K562 (cell line): ENCODE measurements at regions not wholly inside any gene's neighbourhood (a gene's known extent, or its start where the extent isn't known, plus 50 kb on each side); places are given as distances from the start of the nearest gene placed in this dataset.

Experiments
- ATAC-seq: fragments of 200-7000 bp; cut with Tn5 transposase; 3 replicates; pipeline ENCODE4 v1.9.1; 2020; ENCODE audit warnings: moderate library complexity
- BruUV-seq: library from RNA; stranded (reverse); fragments of 400-500 nt; replicated peaks from 2 replicates; lab custom pipeline; 2021; lab: Mats Ljungman, UMichigan
- CTCF ChIA-PET: fragments of 300-600 bp; formaldehyde crosslinking; extraction: SDS; loops from one replicate; lab custom pipeline; 2021; ENCODE audit warnings: low intra/inter-chr PET ratio; lab: Yijun Ruan, JAX
- POLR2A ChIA-PET: fragments of 300-600, 350-650 bp; sonication (Branson Sonifier 250); formaldehyde crosslinking; extraction: SDS; loops from one replicate; lab custom pipeline; 2021; ENCODE audit warnings: antibody characterized with exemption, inconsistent platforms; lab: Yijun Ruan, JAX
- DNase-seq, 4 experiments: peaks; one replicate each; pipeline versions ENCODE4 v3.0.0 to v3.0.0-alpha.2; 2011 to 2018; ENCODE audit warnings: low spot score in 3 of 4, mixed read lengths in 3 of 4; ENCODE audit errors: extremely low read depth in 1 of 4
- FAIRE-seq: peaks from 2 replicates; lab custom pipeline; 2011; peaks lifted over from hg19 to GRCh38; lab: Jason Lieb, UNC
- H2AFZ ChIP-seq: 2 replicates; pipeline ENCODE4 v1.6.0; 2011; ENCODE audit warnings: low read depth, low read length, control low read depth, inconsistent platforms
- H3K27ac ChIP-seq: fragments of 200-600 bp; 3 replicates; pipeline ENCODE4 v1.8.0; 2011; ENCODE audit warnings: low read depth, mild to moderate bottlenecking, control low read depth, inconsistent platforms, low read length, moderate library complexity, mixed read lengths; ENCODE audit errors: extremely low read depth
- H3K27me3 ChIP-seq, 2 experiments: fragments of 300-600 bp in 1 of 2; 2 replicates in 1 of 2; 3 replicates in 1 of 2; pipeline versions ENCODE4 v1.6.0 to v1.8.0; 2011; ENCODE audit warnings: inconsistent platforms in 2 of 2, low read length in 2 of 2, mild to moderate bottlenecking in 1 of 2, mixed read lengths in 1 of 2, moderate library complexity in 1 of 2; ENCODE audit not compliant: control insufficient read depth in 2 of 2, insufficient read depth in 2 of 2
- H3K36me3 ChIP-seq: fragments of 300-600 bp; 3 replicates; pipeline ENCODE4 v1.8.0; 2011; ENCODE audit warnings: mild to moderate bottlenecking, low read length, inconsistent platforms; ENCODE audit not compliant: control insufficient read depth, insufficient read depth
- H3K4me1 ChIP-seq, 2 experiments: fragments of 200-600 bp in 1 of 2; replicated peaks in 1 of 2; 2 replicates in 1 of 2; 3 replicates in 1 of 2; pipeline versions ENCODE4 v1.5.1 to v1.8.0; 2011; ENCODE audit warnings: inconsistent platforms in 2 of 2, low read length in 2 of 2, mild to moderate bottlenecking in 1 of 2, mixed read lengths in 1 of 2, moderate library complexity in 1 of 2; ENCODE audit not compliant: control insufficient read depth in 2 of 2, insufficient read depth in 2 of 2
- H3K4me2 ChIP-seq: 2 replicates; pipeline ENCODE4 v1.6.1; 2011; ENCODE audit warnings: low read length, control low read depth, inconsistent platforms, mixed read lengths; ENCODE audit not compliant: insufficient read depth
- H3K4me3 ChIP-seq: fragments of 200-600 bp; sonication (generic), shearing (Covaris generic); 2 replicates; pipeline ENCODE4 v1.5.1; 2016; ENCODE audit warnings: control low read depth, inconsistent platforms
- H3K79me2 ChIP-seq: fragments of 200-600 bp; 3 replicates; pipeline ENCODE4 v1.8.0; 2011; ENCODE audit warnings: low read length, inconsistent platforms; ENCODE audit not compliant: control insufficient read depth, insufficient read depth
- H3K9ac ChIP-seq, 2 experiments: 2 replicates each; pipeline versions ENCODE4 v1.6.0 to v1.6.1; 2011; ENCODE audit warnings: low read depth in 2 of 2, low read length in 2 of 2, control low read depth in 1 of 2, inconsistent platforms in 1 of 2, mild to moderate bottlenecking in 1 of 2, mixed read lengths in 1 of 2; ENCODE audit not compliant: insufficient read depth in 1 of 2
- H3K9me1 ChIP-seq: one replicate; pipeline ENCODE4 v1.6.0; 2011; ENCODE audit warnings: inconsistent platforms, mild to moderate bottlenecking, low read length, moderate library complexity; ENCODE audit not compliant: control insufficient read depth, insufficient read depth
- H3K9me3 ChIP-seq: replicated peaks from 2 replicates; pipeline ENCODE4 v1.5.1; 2011; ENCODE audit warnings: low read depth, low read length, inconsistent platforms; ENCODE audit not compliant: control insufficient read depth, insufficient read depth
- H4K20me1 ChIP-seq: replicated peaks from 2 replicates; pipeline ENCODE4 v1.6.1; 2011; ENCODE audit warnings: low read length, inconsistent platforms, mixed read lengths; ENCODE audit not compliant: control insufficient read depth, insufficient read depth
- BRD9 ChIP-seq: fragments of 450-650 bp; IDR thresholded peaks from 2 replicates; pipeline ENCODE4 v1.6.1; 2018; ENCODE audit warnings: low read depth; ENCODE audit not compliant: partially characterized antibody
- CBFA2T3 ChIP-seq: fragments of 450-650 bp; IDR thresholded peaks from 2 replicates; pipeline ENCODE4 v1.6.1; 2017
- CBX2 ChIP-seq: fragments of 200-600 bp; sonication (generic); IDR thresholded peaks from one replicate; pipeline ENCODE4 v1.6.1; 2012; ENCODE audit warnings: mild to moderate bottlenecking, low read length, inconsistent platforms; ENCODE audit not compliant: insufficient read depth, poor library complexity, severe bottlenecking
- CGGBP1 ChIP-seq: fragments of 250-450 bp; sonication (Bioruptor Pico); IDR thresholded peaks from 2 replicates; pipeline ENCODE4 v1.9.0; 2021; ENCODE audit warnings: mild to moderate bottlenecking
- CHD2 ChIP-seq: IDR thresholded peaks from 2 replicates; pipeline ENCODE4 v1.6.1; 2011; ENCODE audit warnings: low read depth, low read length
- DACH1 ChIP-seq: fragments of 450-650 bp; IDR thresholded peaks from 2 replicates; pipeline ENCODE4 v1.6.1; 2018; ENCODE audit not compliant: partially characterized antibody
- HEY1 ChIP-seq: fragments of 250-450 bp; sonication (Bioruptor Pico); IDR thresholded peaks from 2 replicates; pipeline ENCODE4 v1.5.0; 2020; ENCODE audit warnings: mild to moderate bottlenecking, moderate library complexity, borderline replicate concordance
- HMG20B ChIP-seq: fragments of 250-450 bp; sonication (Bioruptor Pico); IDR thresholded peaks from 2 replicates; pipeline ENCODE4 v1.5.0; 2021; ENCODE audit warnings: mild to moderate bottlenecking
- MEF2D ChIP-seq: conservative IDR thresholded peaks from 2 replicates; pipeline ENCODE4 v1.6.1; 2016; ENCODE audit warnings: low read depth, missing genetic modification characterization, missing compliant biosample characterization
- NR3C1 ChIP-seq: sonication (generic); formaldehyde crosslinking; IDR thresholded peaks from 2 replicates; pipeline ENCODE4 v1.8.1; 2022; ENCODE audit warnings: missing genetic modification reagents
- RBM15 ChIP-seq: fragments of 200-400 bp; formaldehyde crosslinking; IDR thresholded peaks from 2 replicates; pipeline ENCODE4 v1.6.1; 2018; ENCODE audit warnings: mild to moderate bottlenecking, low read length, moderate library complexity; ENCODE audit not compliant: insufficient read depth
- STAT5A ChIP-seq: IDR thresholded peaks from 2 replicates; pipeline ENCODE4 v1.6.1; 2012; ENCODE audit warnings: low read length, inconsistent platforms, borderline replicate concordance
- TAF7 ChIP-seq: fragments of 450-650 bp; IDR thresholded peaks from 2 replicates; pipeline ENCODE4 v1.6.1; 2016; ENCODE audit warnings: missing genetic modification characterization, missing compliant biosample characterization
- TRIM25 ChIP-seq: fragments of 450-650 bp; IDR thresholded peaks from 2 replicates; pipeline ENCODE4 v1.7.0; 2016; ENCODE audit warnings: borderline replicate concordance
- ZBTB17 ChIP-seq: fragments of 450-650 bp; formaldehyde crosslinking; IDR thresholded peaks from 2 replicates; pipeline ENCODE4 v1.4.0; 2020; ENCODE audit warnings: mild to moderate bottlenecking
- ZC3H4 ChIP-seq: sonication (generic); formaldehyde crosslinking; IDR thresholded peaks from 2 replicates; pipeline ENCODE4 v1.9.0; 2021; ENCODE audit warnings: missing genetic modification reagents, borderline replicate concordance
- ZNF146 ChIP-seq: IDR thresholded peaks from one replicate; pipeline ENCODE4 v1.6.1; 2018; ENCODE audit warnings: missing compliant biosample characterization; ENCODE audit not compliant: unreplicated experiment
- ZNF212 ChIP-seq: fragments of 450-650 bp; formaldehyde crosslinking; IDR thresholded peaks from 2 replicates; pipeline ENCODE4 v1.4.0; 2020; ENCODE audit warnings: mild to moderate bottlenecking
- ZNF717 ChIP-seq: fragments of 250-450 bp; sonication (Bioruptor Pico); IDR thresholded peaks from 2 replicates; pipeline ENCODE4 v1.5.0; 2021
- ZNF778 ChIP-seq: fragments of 450-650 bp; formaldehyde crosslinking; IDR thresholded peaks from 2 replicates; pipeline ENCODE4 v1.4.0; 2020; ENCODE audit warnings: mild to moderate bottlenecking, moderate library complexity
- ZSCAN32 ChIP-seq: fragments of 450-650 bp; formaldehyde crosslinking; IDR thresholded peaks from 2 replicates; pipeline ENCODE4 v1.4.0; 2020; ENCODE audit warnings: mild to moderate bottlenecking, moderate library complexity
- WGBS: fragments of 100-300 bp; shearing (Covaris generic); methylation state at CpG from one replicate; pipeline ENCODE4 v1.1.6; 2016; ENCODE audit warnings: low coverage, mixed read lengths; ENCODE audit not compliant: insufficient coverage; ENCODE audit errors: missing lambda C conversion rate; 5-methylcytosine and 5-hydroxymethylcytosine counted together
- in situ Hi-C: fragments of 300-500 bp; cut with MboI; formaldehyde crosslinking; loops from 4 replicates; pipeline ENCODE4 v1.15.0; 2018; ENCODE audit warnings: inconsistent platforms, mixed read lengths
- intact Hi-C: fragments of 100-400 bp; cut with micrococcal nuclease; formaldehyde crosslinking; loops from 2 replicates; pipeline ENCODE4 v1.14.2; 2022

- TF ChIP-seq TRIM25, result no peak
- TF ChIP-seq BRD9, result no peak
Measured at GRCh38 chrX:42094218-42094617, 170.9 kb upstream of the CASK start (continued).

GRCh38 chrX:42093756-42094155, 170.4 kb upstream of the CASK start:
- Histone ChIP-seq H3K79me2 (no peaks in the 10 kb centered on the region), H4K20me1 (no peaks in the 10 kb centered on the region), H3K36me3 (no peaks in the 10 kb centered on the region), H3K27ac (no peak overlapping the region), H3K9ac (no peak overlapping the region), H3K9me3 (no peaks in the 10 kb centered on the region), H3K4me3 (no peak overlapping the region), H3K4me2 (no peak overlapping the region), H3K9me1 (no peaks in the 10 kb centered on the region), H2AFZ (no peak overlapping the region), H3K27me3 (no peaks in the 10 kb centered on the region), H3K4me1 (no peaks in the 10 kb centered on the region)
- no peak for ATAC-seq
- POLR2A ChIA-PET, result no interaction called here
- no peak for DNase-seq
- no TSS peak for BruUV-seq
- CTCF ChIA-PET, result no interaction called here
- in situ Hi-C loops (no loop called here), intact Hi-C loops (no loop called here)
- 2% methylated on average over 6 of the region's 6 CpGs for WGBS
- FAIRE-seq, result no peak
- no peak for TF ChIP-seq TAF7 (tag)
- TF ChIP-seq CBFA2T3, result no peak
- TF ChIP-seq ZNF146, result no peak
- TF ChIP-seq ZNF212 (CRISPR knock-in tag), result no peak
- TF ChIP-seq STAT5A, result no peak
- no peak for TF ChIP-seq ZBTB17 (CRISPR knock-in tag)
- no peak for TF ChIP-seq DACH1
- TF ChIP-seq MEF2D, result no peak
- TF ChIP-seq ZNF778 (CRISPR knock-in tag), result no peak
- TF ChIP-seq ZSCAN32 (CRISPR knock-in tag), result no peak
- TF ChIP-seq HMG20B (CRISPR knock-in tag), result no peak
- TF ChIP-seq ZC3H4 (CRISPR knock-in tag), result no peak
- no peak for TF ChIP-seq NR3C1 (CRISPR knock-in tag)
- TF ChIP-seq CBX2, result no peak
- no peak for TF ChIP-seq CHD2
- TF ChIP-seq CGGBP1 (CRISPR knock-in tag), result no peak
- no peak for TF ChIP-seq RBM15
- no peak for TF ChIP-seq ZNF717
- TF ChIP-seq HEY1 (CRISPR knock-in tag), result no peak
